HCT116 (cell line): ENCODE measurements at regions not wholly inside any gene's neighbourhood (a gene's known extent, or its start where the extent isn't known, plus 50 kb on each side); places are given as distances from the start of the nearest gene placed in this dataset.

Experiments
- ATAC-seq: fragments of 200-7000 bp; cut with Tn5 transposase; 2 replicates; pipeline ENCODE4 v1.9.1; 2020; ENCODE audit warnings: mild to moderate bottlenecking, moderate library complexity
- BruUV-seq: library from RNA; stranded (reverse); fragments of 400-500 nt; replicated peaks from 2 replicates; lab custom pipeline; 2021; lab: Mats Ljungman, UMichigan
- CTCF ChIA-PET: fragments of 300-600 bp; sonication (Branson Sonifier 250); formaldehyde crosslinking; loops from one replicate; lab custom pipeline; 2021; ENCODE audit warnings: antibody characterized with exemption; lab: Charles Lee
- POLR2A ChIA-PET: fragments of 300-600, 350-600 bp; sonication (Branson Sonifier 250); formaldehyde crosslinking; loops from one replicate; lab custom pipeline; 2021; ENCODE audit warnings: antibody characterized with exemption; lab: Charles Lee
- RAD21 ChIA-PET, 2 experiments: fragments of 300-600 bp; sonication (Branson Sonifier 250); formaldehyde crosslinking; loops; one replicate each; lab custom pipeline; 2023; ENCODE audit warnings: low total read pairs in 2 of 2; ENCODE audit not compliant: uncharacterized antibody in 2 of 2, unreplicated experiment in 2 of 2, low non-redundant PET in 1 of 2; lab: Charles Lee
- DNase-seq: peaks from one replicate; pipeline ENCODE4 v3.0.0-alpha.2; 2010; ENCODE audit warnings: low read depth, low spot score
- H2AFZ ChIP-seq: fragments of 200-600 bp; shearing (Covaris generic), sonication (generic); 2 replicates; pipeline ENCODE4 v1.6.1; 2017; ENCODE audit warnings: low read depth, mixed run types, mixed read lengths, antibody characterized with exemption, low read length; ENCODE audit not compliant: poor library complexity, severe bottlenecking
- H3K27ac ChIP-seq: 2 replicates; pipeline ENCODE4 v1.5.1; 2012; ENCODE audit warnings: low read depth, low read length
- H3K27me3 ChIP-seq: fragments of 200-600 bp; sonication (generic); 2 replicates; pipeline ENCODE4 v1.6.1; 2016; ENCODE audit warnings: mixed run types, low read length, mixed read lengths; ENCODE audit not compliant: insufficient read depth
- H3K36me3 ChIP-seq, 2 experiments: fragments of 200-500 bp in 1 of 2; fragments of 200-600 bp in 1 of 2; sonication (Bioruptor generic) in 1 of 2; sonication (generic) in 1 of 2; 2 replicates each; pipeline versions ENCODE4 v1.5.1 to v1.6.1; 2014 to 2016; ENCODE audit warnings: low read length in 2 of 2, inconsistent platforms in 1 of 2, mixed read lengths in 1 of 2, mixed run types in 1 of 2; ENCODE audit not compliant: insufficient read depth in 2 of 2, control insufficient read depth in 1 of 2
- H3K4me1 ChIP-seq, 2 experiments: fragments of 200-600 bp in 1 of 2; sonication (generic) in 1 of 2; 2 replicates each; pipeline versions ENCODE4 v1.5.1 to v1.6.1; 2012 to 2017; ENCODE audit warnings: low read length in 2 of 2, inconsistent platforms in 1 of 2, mild to moderate bottlenecking in 1 of 2, mixed read lengths in 1 of 2, mixed run types in 1 of 2, moderate library complexity in 1 of 2; ENCODE audit not compliant: insufficient read depth in 2 of 2, control insufficient read depth in 1 of 2
- H3K4me2 ChIP-seq: fragments of 200-600 bp; sonication (generic); 2 replicates; pipeline ENCODE4 v1.6.1; 2017; ENCODE audit warnings: mixed run types, low read length, mixed read lengths
- H3K4me3 ChIP-seq, 2 experiments: fragments of 200-600 bp in 1 of 2; sonication (generic) in 1 of 2; replicated peaks in 1 of 2; 2 replicates each; pipeline ENCODE4 v1.5.1; 2011 to 2016; ENCODE audit warnings: low read length in 2 of 2, control low read depth in 1 of 2, low read depth in 1 of 2, mild to moderate bottlenecking in 1 of 2, mixed read lengths in 1 of 2, mixed run types in 1 of 2
- H3K79me2 ChIP-seq: fragments of 200-600 bp; sonication (generic); 2 replicates; pipeline ENCODE4 v1.6.1; 2017; ENCODE audit warnings: mild to moderate bottlenecking, mixed run types, low read length, moderate library complexity, mixed read lengths; ENCODE audit not compliant: insufficient read depth
- H3K9ac ChIP-seq: fragments of 200-600 bp; sonication (generic); 2 replicates; pipeline ENCODE4 v1.6.1; 2016; ENCODE audit warnings: low read length, mixed read lengths
- H3K9me2 ChIP-seq: fragments of 200-600 bp; sonication (generic), shearing (Covaris generic); 2 replicates; pipeline ENCODE4 v1.6.1; 2017; ENCODE audit warnings: mixed run types, mild to moderate bottlenecking, moderate library complexity; ENCODE audit not compliant: insufficient read depth
- H3K9me3 ChIP-seq, 2 experiments: fragments of 200-500 bp in 1 of 2; fragments of 200-600 bp in 1 of 2; sonication (Bioruptor generic) in 1 of 2; sonication (generic) in 1 of 2; 2 replicates each; pipeline ENCODE4 v1.6.1; 2014 to 2017; ENCODE audit warnings: low read length in 2 of 2, mixed read lengths in 2 of 2, inconsistent platforms in 1 of 2, low read depth in 1 of 2, mild to moderate bottlenecking in 1 of 2, mixed run types in 1 of 2, moderate library complexity in 1 of 2; ENCODE audit not compliant: control insufficient read depth in 1 of 2, insufficient read depth in 1 of 2
- H4K20me1 ChIP-seq: fragments of 200-600 bp; sonication (generic), shearing (Covaris generic); 2 replicates; pipeline ENCODE4 v1.6.1; 2017; ENCODE audit warnings: mixed run types, mild to moderate bottlenecking, moderate library complexity; ENCODE audit not compliant: insufficient read depth
- ATF3 ChIP-seq: IDR thresholded peaks from 2 replicates; pipeline ENCODE4 v1.6.1; 2012
- CBX3 ChIP-seq: IDR thresholded peaks from 2 replicates; pipeline ENCODE4 v1.6.1; 2012; ENCODE audit warnings: low read depth
- CEBPB ChIP-seq: IDR thresholded peaks from 2 replicates; pipeline ENCODE4 v1.6.1; 2012; ENCODE audit warnings: low read depth
- ELF1 ChIP-seq: IDR thresholded peaks from 2 replicates; pipeline ENCODE4 v1.6.1; 2012; ENCODE audit warnings: low read depth, borderline replicate concordance
- EZH2 ChIP-seq: fragments of 200-600 bp; sonication (generic); IDR thresholded peaks from 2 replicates; pipeline ENCODE4 v1.6.1; 2017; ENCODE audit warnings: antibody characterized with exemption, mixed run types
- FOSL1 ChIP-seq: IDR thresholded peaks from 2 replicates; pipeline ENCODE4 v1.6.1; 2012; ENCODE audit warnings: low read depth
- JUND ChIP-seq: IDR thresholded peaks from 2 replicates; pipeline ENCODE4 v1.6.1; 2012
- MAX ChIP-seq: IDR thresholded peaks from 2 replicates; pipeline ENCODE4 v1.6.1; 2012
- POLR2A ChIP-seq: IDR thresholded peaks from 2 replicates; pipeline ENCODE4 v1.7.0; 2011; ENCODE audit warnings: borderline replicate concordance; ENCODE audit not compliant: insufficient read depth, insufficient read length; ENCODE audit errors: extremely low read depth
- SIN3A ChIP-seq: IDR thresholded peaks from 2 replicates; pipeline ENCODE4 v1.6.1; 2012; ENCODE audit warnings: low read depth
- SP1 ChIP-seq: IDR thresholded peaks from 2 replicates; pipeline ENCODE4 v1.6.1; 2012; ENCODE audit warnings: low read depth
- SRF ChIP-seq: IDR thresholded peaks from 2 replicates; pipeline ENCODE4 v1.6.1; 2012; ENCODE audit warnings: low read depth
- YY1 ChIP-seq: IDR thresholded peaks from 2 replicates; pipeline ENCODE4 v1.6.1; 2011; ENCODE audit warnings: low read length, low read depth, moderate library complexity, mild to moderate bottlenecking; ENCODE audit not compliant: insufficient replicate concordance; ENCODE audit errors: extremely low read depth
- ZFX ChIP-seq: fragments of 450-650 bp; IDR thresholded peaks from 2 replicates; pipeline ENCODE4 v1.6.1; 2017
- ZNF274 ChIP-seq: fragments of 200-500 bp; sonication (Bioruptor generic); IDR thresholded peaks from 2 replicates; pipeline ENCODE4 v1.6.1; 2014; ENCODE audit warnings: mild to moderate bottlenecking, low read depth, low read length, inconsistent platforms
- intact Hi-C: fragments of 100-400 bp; cut with micrococcal nuclease; formaldehyde crosslinking; loops from 2 replicates; pipeline ENCODE4 v1.10.0; 2022
- TF ChIP-seq, protein P1 (sequence below): IDR thresholded peaks from 2 replicates; pipeline ENCODE4 v1.6.1; 2012; ENCODE audit warnings: low read depth
- TF ChIP-seq, protein P2 (sequence below), 3 experiments: fragments of 200-600 bp in 1 of 3; sonication (generic) in 1 of 3; IDR thresholded peaks in 2 of 3; conservative IDR thresholded peaks in 1 of 3; 2 replicates each; pipeline ENCODE4 v1.5.1; 2012 to 2017; ENCODE audit warnings: low read depth in 2 of 3, low read length in 2 of 3, antibody characterized with exemption in 1 of 3, borderline replicate concordance in 1 of 3, control low read depth in 1 of 3, mild to moderate bottlenecking in 1 of 3, mixed read lengths in 1 of 3, mixed run types in 1 of 3, moderate library complexity in 1 of 3; ENCODE audit not compliant: insufficient read depth in 1 of 3

DNA sequence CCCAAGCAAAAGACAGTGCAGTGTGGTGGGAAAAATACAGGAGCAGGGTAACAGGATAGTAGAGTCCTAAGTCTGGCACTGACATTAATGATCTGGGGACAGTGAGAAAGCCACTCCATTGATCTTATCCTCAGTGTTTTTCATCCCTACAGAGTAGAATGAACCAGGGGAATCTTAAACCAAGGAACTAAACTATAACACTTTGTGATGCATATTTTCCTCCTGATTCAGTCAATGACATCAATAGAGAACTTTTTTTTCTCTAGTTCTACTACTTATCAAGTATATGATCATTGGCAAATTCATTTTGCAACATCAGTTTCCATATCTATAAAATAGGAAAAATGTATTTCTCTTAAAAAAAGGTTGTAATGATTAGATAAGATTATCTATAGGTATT lies 151.1 kb downstream of the TMEM26 start:
- TF ChIP-seq, protein P1, sequence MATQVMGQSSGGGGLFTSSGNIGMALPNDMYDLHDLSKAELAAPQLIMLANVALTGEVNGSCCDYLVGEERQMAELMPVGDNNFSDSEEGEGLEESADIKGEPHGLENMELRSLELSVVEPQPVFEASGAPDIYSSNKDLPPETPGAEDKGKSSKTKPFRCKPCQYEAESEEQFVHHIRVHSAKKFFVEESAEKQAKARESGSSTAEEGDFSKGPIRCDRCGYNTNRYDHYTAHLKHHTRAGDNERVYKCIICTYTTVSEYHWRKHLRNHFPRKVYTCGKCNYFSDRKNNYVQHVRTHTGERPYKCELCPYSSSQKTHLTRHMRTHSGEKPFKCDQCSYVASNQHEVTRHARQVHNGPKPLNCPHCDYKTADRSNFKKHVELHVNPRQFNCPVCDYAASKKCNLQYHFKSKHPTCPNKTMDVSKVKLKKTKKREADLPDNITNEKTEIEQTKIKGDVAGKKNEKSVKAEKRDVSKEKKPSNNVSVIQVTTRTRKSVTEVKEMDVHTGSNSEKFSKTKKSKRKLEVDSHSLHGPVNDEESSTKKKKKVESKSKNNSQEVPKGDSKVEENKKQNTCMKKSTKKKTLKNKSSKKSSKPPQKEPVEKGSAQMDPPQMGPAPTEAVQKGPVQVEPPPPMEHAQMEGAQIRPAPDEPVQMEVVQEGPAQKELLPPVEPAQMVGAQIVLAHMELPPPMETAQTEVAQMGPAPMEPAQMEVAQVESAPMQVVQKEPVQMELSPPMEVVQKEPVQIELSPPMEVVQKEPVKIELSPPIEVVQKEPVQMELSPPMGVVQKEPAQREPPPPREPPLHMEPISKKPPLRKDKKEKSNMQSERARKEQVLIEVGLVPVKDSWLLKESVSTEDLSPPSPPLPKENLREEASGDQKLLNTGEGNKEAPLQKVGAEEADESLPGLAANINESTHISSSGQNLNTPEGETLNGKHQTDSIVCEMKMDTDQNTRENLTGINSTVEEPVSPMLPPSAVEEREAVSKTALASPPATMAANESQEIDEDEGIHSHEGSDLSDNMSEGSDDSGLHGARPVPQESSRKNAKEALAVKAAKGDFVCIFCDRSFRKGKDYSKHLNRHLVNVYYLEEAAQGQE: no peak
- TF ChIP-seq POLR2A (no peak), CEBPB (no peak), SIN3A (no peak), ELF1 (no peak), ZNF274 (no peak), ZFX (no peak)
- ChIA-PET CTCF (no interaction called here), RAD21 (no interaction called here), POLR2A (no interaction called here)
- Histone ChIP-seq H3K9me3 (no peaks in the 10 kb centered on the region), H3K4me3 (no peak overlapping the region), H3K9ac (no peak overlapping the region), H3K4me2 (no peak overlapping the region), H3K4me1 (no peaks in the 10 kb centered on the region), H3K27ac (no peak overlapping the region), H2AFZ (no peak overlapping the region), H3K27me3 (no peaks in the 10 kb centered on the region), H3K36me3 (no peaks in the 10 kb centered on the region), H3K9me2 (no peaks in the 10 kb centered on the region), H3K79me2 (no peaks in the 10 kb centered on the region), H4K20me1 (no peaks in the 10 kb centered on the region)
- intact Hi-C loops: no loop called here
- no peak for ATAC-seq
- BruUV-seq: no TSS peak
- DNase-seq: no peak

- H3K9me3 ChIP-seq: no peaks in the 10 kb centered on the region
- DNase-seq: no peak
- no peaks in the 10 kb centered on the region for H3K4me1 ChIP-seq
- no peaks in the 10 kb centered on the region for H4K20me1 ChIP-seq
- H3K4me2 ChIP-seq: no peak overlapping the region
- H3K9ac ChIP-seq: no peak overlapping the region
- ChIA-PET RAD21 (no interaction called here), CTCF (no interaction called here), POLR2A (no interaction called here)
- no TSS peak for BruUV-seq
- H2AFZ ChIP-seq: no peak overlapping the region
- no peaks in the 10 kb centered on the region for H3K27me3 ChIP-seq
- H3K9me2 ChIP-seq: no peaks in the 10 kb centered on the region
- H3K4me3 ChIP-seq: no peak overlapping the region
- no peaks in the 10 kb centered on the region for H3K79me2 ChIP-seq
- no peaks in the 10 kb centered on the region for H3K36me3 ChIP-seq
- no peak for ATAC-seq
- H3K27ac ChIP-seq: no peak overlapping the region
- intact Hi-C loops: no loop called here
- TF ChIP-seq EZH2 (no peak), ATF3 (no peak), CEBPB (no peak), MAX (no peak), POLR2A (no peak), YY1 (no peak), JUND (no peak), ELF1 (no peak), ZNF274 (no peak), SP1 (no peak), FOSL1 (no peak), SRF (no peak), SIN3A (no peak), CBX3 (no peak)
- TF ChIP-seq, protein P2, sequence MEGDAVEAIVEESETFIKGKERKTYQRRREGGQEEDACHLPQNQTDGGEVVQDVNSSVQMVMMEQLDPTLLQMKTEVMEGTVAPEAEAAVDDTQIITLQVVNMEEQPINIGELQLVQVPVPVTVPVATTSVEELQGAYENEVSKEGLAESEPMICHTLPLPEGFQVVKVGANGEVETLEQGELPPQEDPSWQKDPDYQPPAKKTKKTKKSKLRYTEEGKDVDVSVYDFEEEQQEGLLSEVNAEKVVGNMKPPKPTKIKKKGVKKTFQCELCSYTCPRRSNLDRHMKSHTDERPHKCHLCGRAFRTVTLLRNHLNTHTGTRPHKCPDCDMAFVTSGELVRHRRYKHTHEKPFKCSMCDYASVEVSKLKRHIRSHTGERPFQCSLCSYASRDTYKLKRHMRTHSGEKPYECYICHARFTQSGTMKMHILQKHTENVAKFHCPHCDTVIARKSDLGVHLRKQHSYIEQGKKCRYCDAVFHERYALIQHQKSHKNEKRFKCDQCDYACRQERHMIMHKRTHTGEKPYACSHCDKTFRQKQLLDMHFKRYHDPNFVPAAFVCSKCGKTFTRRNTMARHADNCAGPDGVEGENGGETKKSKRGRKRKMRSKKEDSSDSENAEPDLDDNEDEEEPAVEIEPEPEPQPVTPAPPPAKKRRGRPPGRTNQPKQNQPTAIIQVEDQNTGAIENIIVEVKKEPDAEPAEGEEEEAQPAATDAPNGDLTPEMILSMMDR (IDR thresholded peaks at IDR 0.05 in 2 of 3, conservative IDR thresholded peaks at IDR 0.05 in 1 of 3; ENCODE audit: borderline replicate concordance in 1 of 3, insufficient read depth in 1 of 3, low read depth in 2 of 3, low read length in 2 of 3): no peak
Measured at GRCh38 chr10:61301575-61301974, 151.6 kb downstream of the TMEM26 start.
